ENCODE measurements at regions not wholly inside any gene's neighbourhood (a gene's known extent, or its start where the extent isn't known, plus 50 kb on each side); places are given as distances from the start of the nearest gene placed in this dataset.

DNA sequence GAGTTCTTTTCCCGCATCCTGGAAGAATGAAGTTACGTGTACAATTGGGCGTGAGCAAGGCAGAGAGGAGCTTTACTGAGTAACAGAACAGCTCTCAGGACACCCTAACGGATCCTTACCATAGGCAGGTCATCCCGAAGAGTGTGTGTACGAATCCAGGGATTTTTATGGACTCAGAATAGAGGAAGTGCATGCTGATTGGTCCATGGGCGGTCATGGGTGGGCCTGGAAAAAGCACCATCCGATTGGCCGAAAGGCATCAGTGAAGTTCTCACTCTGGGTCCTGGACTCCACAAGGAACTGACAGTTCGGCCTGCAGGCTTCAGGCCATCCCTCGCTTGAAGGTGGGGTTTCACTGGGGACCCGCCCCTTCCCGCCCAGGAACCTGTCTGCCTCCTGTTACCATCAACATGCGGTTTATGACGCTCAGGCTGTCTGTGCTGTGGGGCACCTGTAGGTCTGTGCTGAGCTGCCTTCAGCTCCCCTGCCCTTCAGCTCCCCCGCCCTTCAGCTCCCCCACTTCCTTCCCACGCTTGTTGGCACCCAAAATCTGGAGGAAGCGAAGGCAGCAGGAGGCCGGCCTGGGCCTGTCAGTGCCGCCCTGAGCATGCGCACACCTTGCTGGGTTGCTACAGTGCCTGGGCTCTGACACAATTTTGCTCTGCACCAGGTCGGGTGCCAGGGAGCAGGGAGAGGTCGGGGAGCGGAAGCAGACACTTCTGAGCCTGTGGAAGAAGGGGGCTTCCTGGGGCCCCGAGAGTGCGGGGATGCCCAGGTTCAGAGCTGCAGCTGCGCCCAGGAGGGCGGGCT lies 57.9 kb upstream of the MANEA start:
- TF ChIP-seq, protein P1, sequence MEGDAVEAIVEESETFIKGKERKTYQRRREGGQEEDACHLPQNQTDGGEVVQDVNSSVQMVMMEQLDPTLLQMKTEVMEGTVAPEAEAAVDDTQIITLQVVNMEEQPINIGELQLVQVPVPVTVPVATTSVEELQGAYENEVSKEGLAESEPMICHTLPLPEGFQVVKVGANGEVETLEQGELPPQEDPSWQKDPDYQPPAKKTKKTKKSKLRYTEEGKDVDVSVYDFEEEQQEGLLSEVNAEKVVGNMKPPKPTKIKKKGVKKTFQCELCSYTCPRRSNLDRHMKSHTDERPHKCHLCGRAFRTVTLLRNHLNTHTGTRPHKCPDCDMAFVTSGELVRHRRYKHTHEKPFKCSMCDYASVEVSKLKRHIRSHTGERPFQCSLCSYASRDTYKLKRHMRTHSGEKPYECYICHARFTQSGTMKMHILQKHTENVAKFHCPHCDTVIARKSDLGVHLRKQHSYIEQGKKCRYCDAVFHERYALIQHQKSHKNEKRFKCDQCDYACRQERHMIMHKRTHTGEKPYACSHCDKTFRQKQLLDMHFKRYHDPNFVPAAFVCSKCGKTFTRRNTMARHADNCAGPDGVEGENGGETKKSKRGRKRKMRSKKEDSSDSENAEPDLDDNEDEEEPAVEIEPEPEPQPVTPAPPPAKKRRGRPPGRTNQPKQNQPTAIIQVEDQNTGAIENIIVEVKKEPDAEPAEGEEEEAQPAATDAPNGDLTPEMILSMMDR (IDR thresholded peaks at IDR 0.05): no peak

DNA sequence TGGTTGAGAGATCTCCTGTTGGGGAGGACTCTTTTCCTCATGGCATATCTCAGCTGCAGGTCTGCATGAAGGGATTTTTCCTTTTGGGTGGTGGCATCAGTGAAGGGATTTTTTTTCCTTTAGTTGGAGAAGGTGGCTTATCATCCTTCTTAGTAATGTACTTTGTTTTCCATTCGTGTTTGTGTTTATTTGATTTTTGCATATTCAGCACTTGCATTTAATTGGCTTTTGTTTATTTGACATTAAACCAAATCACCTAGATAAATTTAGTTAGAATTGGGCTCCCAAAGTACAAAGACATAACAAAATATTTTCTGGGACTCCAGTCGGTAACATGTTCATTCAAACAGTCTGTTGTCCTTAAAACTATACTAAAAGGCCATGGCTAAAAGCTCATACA lies 56.2 kb upstream of the MANEA start:
- TF ChIP-seq, protein P1 (IDR thresholded peaks at IDR 0.05): no peak
